HCT116 (cell line): ENCODE measurements at regions not wholly inside any gene's neighbourhood (a gene's known extent, or its start where the extent isn't known, plus 50 kb on each side); places are given as distances from the start of the nearest gene placed in this dataset.
"Not testable (repeated sequence)": the region's sequence is repeated elsewhere in the genome, so short reads cannot be mapped to it uniquely, and the experiment has no call there.

Source experiments
- ATAC-seq: fragments of 200-7000 bp; cut with Tn5 transposase; 2 replicates; pipeline ENCODE4 v1.9.1; 2020; ENCODE audit warnings: mild to moderate bottlenecking, moderate library complexity
- BruUV-seq: library from RNA; stranded (reverse); fragments of 400-500 nt; replicated peaks from 2 replicates; lab custom pipeline; 2021; lab: Mats Ljungman, UMichigan
- CTCF ChIA-PET: fragments of 300-600 bp; sonication (Branson Sonifier 250); formaldehyde crosslinking; loops from one replicate; lab custom pipeline; 2021; ENCODE audit warnings: antibody characterized with exemption; lab: Charles Lee
- POLR2A ChIA-PET: fragments of 300-600, 350-600 bp; sonication (Branson Sonifier 250); formaldehyde crosslinking; loops from one replicate; lab custom pipeline; 2021; ENCODE audit warnings: antibody characterized with exemption; lab: Charles Lee
- RAD21 ChIA-PET, 2 experiments: fragments of 300-600 bp; sonication (Branson Sonifier 250); formaldehyde crosslinking; loops; one replicate each; lab custom pipeline; 2023; ENCODE audit warnings: low total read pairs in 2 of 2; ENCODE audit not compliant: uncharacterized antibody in 2 of 2, unreplicated experiment in 2 of 2, low non-redundant PET in 1 of 2; lab: Charles Lee
- DNase-seq: peaks from one replicate; pipeline ENCODE4 v3.0.0-alpha.2; 2010; ENCODE audit warnings: low read depth, low spot score
- H2AFZ ChIP-seq: fragments of 200-600 bp; shearing (Covaris generic), sonication (generic); 2 replicates; pipeline ENCODE4 v1.6.1; 2017; ENCODE audit warnings: low read depth, mixed run types, mixed read lengths, antibody characterized with exemption, low read length; ENCODE audit not compliant: poor library complexity, severe bottlenecking
- H3K27ac ChIP-seq: 2 replicates; pipeline ENCODE4 v1.5.1; 2012; ENCODE audit warnings: low read depth, low read length
- H3K27me3 ChIP-seq: fragments of 200-600 bp; sonication (generic); 2 replicates; pipeline ENCODE4 v1.6.1; 2016; ENCODE audit warnings: mixed run types, low read length, mixed read lengths; ENCODE audit not compliant: insufficient read depth
- H3K36me3 ChIP-seq, 2 experiments: fragments of 200-500 bp in 1 of 2; fragments of 200-600 bp in 1 of 2; sonication (Bioruptor generic) in 1 of 2; sonication (generic) in 1 of 2; 2 replicates each; pipeline versions ENCODE4 v1.5.1 to v1.6.1; 2014 to 2016; ENCODE audit warnings: low read length in 2 of 2, inconsistent platforms in 1 of 2, mixed read lengths in 1 of 2, mixed run types in 1 of 2; ENCODE audit not compliant: insufficient read depth in 2 of 2, control insufficient read depth in 1 of 2
- H3K4me1 ChIP-seq, 2 experiments: fragments of 200-600 bp in 1 of 2; sonication (generic) in 1 of 2; 2 replicates each; pipeline versions ENCODE4 v1.5.1 to v1.6.1; 2012 to 2017; ENCODE audit warnings: low read length in 2 of 2, inconsistent platforms in 1 of 2, mild to moderate bottlenecking in 1 of 2, mixed read lengths in 1 of 2, mixed run types in 1 of 2, moderate library complexity in 1 of 2; ENCODE audit not compliant: insufficient read depth in 2 of 2, control insufficient read depth in 1 of 2
- H3K4me2 ChIP-seq: fragments of 200-600 bp; sonication (generic); 2 replicates; pipeline ENCODE4 v1.6.1; 2017; ENCODE audit warnings: mixed run types, low read length, mixed read lengths
- H3K4me3 ChIP-seq, 2 experiments: fragments of 200-600 bp in 1 of 2; sonication (generic) in 1 of 2; replicated peaks in 1 of 2; 2 replicates each; pipeline ENCODE4 v1.5.1; 2011 to 2016; ENCODE audit warnings: low read length in 2 of 2, control low read depth in 1 of 2, low read depth in 1 of 2, mild to moderate bottlenecking in 1 of 2, mixed read lengths in 1 of 2, mixed run types in 1 of 2
- H3K79me2 ChIP-seq: fragments of 200-600 bp; sonication (generic); 2 replicates; pipeline ENCODE4 v1.6.1; 2017; ENCODE audit warnings: mild to moderate bottlenecking, mixed run types, low read length, moderate library complexity, mixed read lengths; ENCODE audit not compliant: insufficient read depth
- H3K9ac ChIP-seq: fragments of 200-600 bp; sonication (generic); 2 replicates; pipeline ENCODE4 v1.6.1; 2016; ENCODE audit warnings: low read length, mixed read lengths
- H3K9me2 ChIP-seq: fragments of 200-600 bp; sonication (generic), shearing (Covaris generic); 2 replicates; pipeline ENCODE4 v1.6.1; 2017; ENCODE audit warnings: mixed run types, mild to moderate bottlenecking, moderate library complexity; ENCODE audit not compliant: insufficient read depth
- H3K9me3 ChIP-seq, 2 experiments: fragments of 200-500 bp in 1 of 2; fragments of 200-600 bp in 1 of 2; sonication (Bioruptor generic) in 1 of 2; sonication (generic) in 1 of 2; 2 replicates each; pipeline ENCODE4 v1.6.1; 2014 to 2017; ENCODE audit warnings: low read length in 2 of 2, mixed read lengths in 2 of 2, inconsistent platforms in 1 of 2, low read depth in 1 of 2, mild to moderate bottlenecking in 1 of 2, mixed run types in 1 of 2, moderate library complexity in 1 of 2; ENCODE audit not compliant: control insufficient read depth in 1 of 2, insufficient read depth in 1 of 2
- H4K20me1 ChIP-seq: fragments of 200-600 bp; sonication (generic), shearing (Covaris generic); 2 replicates; pipeline ENCODE4 v1.6.1; 2017; ENCODE audit warnings: mixed run types, mild to moderate bottlenecking, moderate library complexity; ENCODE audit not compliant: insufficient read depth
- intact Hi-C: fragments of 100-400 bp; cut with micrococcal nuclease; formaldehyde crosslinking; loops from 2 replicates; pipeline ENCODE4 v1.10.0; 2022

DNA sequence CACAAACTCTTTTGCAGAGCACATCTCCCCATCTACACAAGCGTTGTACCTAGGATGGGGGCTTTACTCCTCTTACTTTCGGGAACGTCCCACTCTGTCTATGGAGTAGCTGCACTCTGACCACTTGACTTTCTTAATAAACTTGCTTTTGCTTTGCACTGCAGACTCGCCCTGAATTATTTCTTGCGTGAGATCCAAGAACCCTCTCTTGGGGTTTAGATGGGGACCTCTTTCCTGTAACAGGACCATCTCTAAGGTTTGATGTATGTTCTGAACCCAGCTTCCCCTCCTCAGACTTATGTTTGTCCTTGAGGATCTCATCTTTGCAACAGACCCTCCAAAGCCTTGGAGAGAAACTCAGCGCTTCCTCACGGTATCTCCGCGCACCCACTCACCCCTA lies 59.3 kb upstream of the MSMB start:
- BruUV-seq, intact Hi-C loops, POLR2A ChIA-PET, H3K9me3 ChIP-seq, H3K4me2 ChIP-seq, H3K9ac ChIP-seq, ATAC-seq, H3K4me1 ChIP-seq, H2AFZ ChIP-seq, H3K36me3 ChIP-seq, H3K79me2 ChIP-seq, H3K27me3 ChIP-seq, DNase-seq, RAD21 ChIA-PET, CTCF ChIA-PET, H3K4me3 ChIP-seq, H4K20me1 ChIP-seq, H3K27ac ChIP-seq, H3K9me2 ChIP-seq: not testable (repeated sequence)

DNA sequence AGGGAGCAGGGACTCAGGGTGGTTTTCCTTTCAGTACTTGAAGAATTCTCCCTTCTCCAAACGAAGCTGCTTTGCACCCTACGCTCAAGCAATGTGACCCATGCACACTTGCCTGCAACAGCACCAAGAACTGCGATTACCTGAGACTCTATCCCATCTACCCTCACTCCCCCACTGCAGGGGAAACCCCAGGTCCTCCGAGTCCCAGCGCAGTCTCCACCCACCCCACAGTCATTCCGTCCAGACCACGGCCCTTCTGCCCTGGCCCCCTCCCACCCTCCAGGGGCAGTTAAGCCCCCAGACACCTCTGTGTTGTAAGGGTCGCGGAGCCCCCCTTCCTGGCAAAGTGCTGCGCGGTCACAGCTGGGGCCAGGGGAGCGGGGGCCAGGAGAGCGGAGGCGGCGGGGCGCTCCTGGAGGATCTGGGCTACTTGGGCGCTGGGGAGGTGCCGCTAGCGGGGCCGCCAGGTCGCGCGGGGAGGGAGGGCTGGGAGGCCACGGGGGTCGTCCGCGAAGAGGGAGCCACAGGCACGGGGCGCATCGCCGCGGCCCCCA lies 59.9 kb upstream of the MSMB start:
- RAD21 ChIA-PET = interaction anchor here in 1 of 2 experiments (1.0 kb wide), 1 partner anchor 177 kb away, joined by 3 read pairs; no protein-coding TSS in a partner anchor
- H3K9me2 ChIP-seq, CTCF ChIA-PET, H3K9ac ChIP-seq, ATAC-seq, BruUV-seq, intact Hi-C loops, H4K20me1 ChIP-seq, H3K27ac ChIP-seq, H3K9me3 ChIP-seq, H3K27me3 ChIP-seq, H3K4me1 ChIP-seq, H3K79me2 ChIP-seq, DNase-seq, H3K36me3 ChIP-seq, H2AFZ ChIP-seq: not testable (repeated sequence)
- Histone ChIP-seq H3K4me2 (peak overlapping the region; percentile 88), H3K4me3 (peak overlapping the region; percentile 49 to 56)
- POLR2A ChIA-PET = interaction anchor here (0.5 kb wide), 1 partner anchor 64 kb away, joined by 3 read pairs; no protein-coding TSS in a partner anchor
